ENCODE measurements at regions not wholly inside any gene's neighbourhood (a gene's known extent, or its start where the extent isn't known, plus 50 kb on each side); places are given as distances from the start of the nearest gene placed in this dataset.

GRCh38 chr4:85050736-85051135 lies 84.2 kb upstream of the WDFY3 start:
- TF ChIP-seq POLR2A (IDR thresholded peaks at IDR 0.05) = no peak
- TF ChIP-seq, protein P1, sequence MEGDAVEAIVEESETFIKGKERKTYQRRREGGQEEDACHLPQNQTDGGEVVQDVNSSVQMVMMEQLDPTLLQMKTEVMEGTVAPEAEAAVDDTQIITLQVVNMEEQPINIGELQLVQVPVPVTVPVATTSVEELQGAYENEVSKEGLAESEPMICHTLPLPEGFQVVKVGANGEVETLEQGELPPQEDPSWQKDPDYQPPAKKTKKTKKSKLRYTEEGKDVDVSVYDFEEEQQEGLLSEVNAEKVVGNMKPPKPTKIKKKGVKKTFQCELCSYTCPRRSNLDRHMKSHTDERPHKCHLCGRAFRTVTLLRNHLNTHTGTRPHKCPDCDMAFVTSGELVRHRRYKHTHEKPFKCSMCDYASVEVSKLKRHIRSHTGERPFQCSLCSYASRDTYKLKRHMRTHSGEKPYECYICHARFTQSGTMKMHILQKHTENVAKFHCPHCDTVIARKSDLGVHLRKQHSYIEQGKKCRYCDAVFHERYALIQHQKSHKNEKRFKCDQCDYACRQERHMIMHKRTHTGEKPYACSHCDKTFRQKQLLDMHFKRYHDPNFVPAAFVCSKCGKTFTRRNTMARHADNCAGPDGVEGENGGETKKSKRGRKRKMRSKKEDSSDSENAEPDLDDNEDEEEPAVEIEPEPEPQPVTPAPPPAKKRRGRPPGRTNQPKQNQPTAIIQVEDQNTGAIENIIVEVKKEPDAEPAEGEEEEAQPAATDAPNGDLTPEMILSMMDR (IDR thresholded peaks at IDR 0.05) = no peak
